WERI-Rb-1 (cell line): ENCODE measurements at regions not wholly inside any gene's neighbourhood (a gene's known extent, or its start where the extent isn't known, plus 50 kb on each side); places are given as distances from the start of the nearest gene placed in this dataset.

Experiments used
- DNase-seq: peaks from one replicate; pipeline ENCODE4 v3.0.0-alpha.2; 2020
- H3K27ac ChIP-seq: fragments of 250-450 bp; sonication (Bioruptor Pico); 2 replicates; pipeline ENCODE4 v1.5.1; 2020; ENCODE audit warnings: mild to moderate bottlenecking, moderate library complexity
- H3K27me3 ChIP-seq: fragments of 250-450 bp; sonication (Bioruptor Pico); 2 replicates; pipeline ENCODE4 v1.5.1; 2021; ENCODE audit warnings: mild to moderate bottlenecking, low read depth, moderate library complexity; ENCODE audit not compliant: insufficient read depth, severe bottlenecking
- H3K36me3 ChIP-seq: fragments of 250-450 bp; sonication (Bioruptor Pico); 2 replicates; pipeline ENCODE4 v1.5.1; 2020; ENCODE audit warnings: mild to moderate bottlenecking, moderate library complexity
- H3K4me3 ChIP-seq: 2 replicates; pipeline ENCODE4 v1.5.1; 2011; ENCODE audit warnings: low read depth, mild to moderate bottlenecking, control low read depth, low read length
- H3K9me3 ChIP-seq: fragments of 250-450 bp; sonication (Bioruptor Pico); 2 replicates; pipeline ENCODE4 v1.5.1; 2021; ENCODE audit warnings: mild to moderate bottlenecking, moderate library complexity; ENCODE audit not compliant: severe bottlenecking
- TF ChIP-seq, protein P1 (sequence below): IDR thresholded peaks from 2 replicates; pipeline ENCODE4 v1.5.1; 2011; ENCODE audit warnings: low read depth, mild to moderate bottlenecking, control low read depth, inconsistent platforms, low read length

DNA sequence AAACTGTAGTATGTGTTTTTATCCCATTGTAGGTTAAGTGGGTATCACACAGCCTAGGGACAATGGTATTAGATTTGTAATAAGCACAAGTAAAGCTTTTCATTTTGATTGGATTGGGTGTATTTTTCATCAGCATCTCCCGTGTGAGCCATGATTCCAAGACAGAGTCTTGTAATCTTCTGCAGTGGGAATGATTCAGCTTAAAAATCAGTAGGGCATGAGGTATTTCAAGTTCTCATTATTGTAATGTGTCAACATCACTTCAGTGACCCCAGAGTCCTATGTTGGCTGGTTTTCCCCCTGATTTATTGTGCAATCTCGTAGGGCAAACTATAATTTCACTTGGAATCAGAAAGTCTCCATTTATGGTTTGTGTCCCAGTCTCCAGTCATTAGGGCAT, 833.2 kb upstream of the RBFOX1 start:
- H3K27ac ChIP-seq = no peak overlapping the region
- H3K27me3 ChIP-seq = no peaks in the 10 kb centered on the region
- TF ChIP-seq, protein P1, sequence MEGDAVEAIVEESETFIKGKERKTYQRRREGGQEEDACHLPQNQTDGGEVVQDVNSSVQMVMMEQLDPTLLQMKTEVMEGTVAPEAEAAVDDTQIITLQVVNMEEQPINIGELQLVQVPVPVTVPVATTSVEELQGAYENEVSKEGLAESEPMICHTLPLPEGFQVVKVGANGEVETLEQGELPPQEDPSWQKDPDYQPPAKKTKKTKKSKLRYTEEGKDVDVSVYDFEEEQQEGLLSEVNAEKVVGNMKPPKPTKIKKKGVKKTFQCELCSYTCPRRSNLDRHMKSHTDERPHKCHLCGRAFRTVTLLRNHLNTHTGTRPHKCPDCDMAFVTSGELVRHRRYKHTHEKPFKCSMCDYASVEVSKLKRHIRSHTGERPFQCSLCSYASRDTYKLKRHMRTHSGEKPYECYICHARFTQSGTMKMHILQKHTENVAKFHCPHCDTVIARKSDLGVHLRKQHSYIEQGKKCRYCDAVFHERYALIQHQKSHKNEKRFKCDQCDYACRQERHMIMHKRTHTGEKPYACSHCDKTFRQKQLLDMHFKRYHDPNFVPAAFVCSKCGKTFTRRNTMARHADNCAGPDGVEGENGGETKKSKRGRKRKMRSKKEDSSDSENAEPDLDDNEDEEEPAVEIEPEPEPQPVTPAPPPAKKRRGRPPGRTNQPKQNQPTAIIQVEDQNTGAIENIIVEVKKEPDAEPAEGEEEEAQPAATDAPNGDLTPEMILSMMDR = no peak
- H3K36me3 ChIP-seq = no peaks in the 10 kb centered on the region
- no peak for DNase-seq
- no peak overlapping the region for H3K4me3 ChIP-seq
- H3K9me3 ChIP-seq = no peaks in the 10 kb centered on the region

DNA sequence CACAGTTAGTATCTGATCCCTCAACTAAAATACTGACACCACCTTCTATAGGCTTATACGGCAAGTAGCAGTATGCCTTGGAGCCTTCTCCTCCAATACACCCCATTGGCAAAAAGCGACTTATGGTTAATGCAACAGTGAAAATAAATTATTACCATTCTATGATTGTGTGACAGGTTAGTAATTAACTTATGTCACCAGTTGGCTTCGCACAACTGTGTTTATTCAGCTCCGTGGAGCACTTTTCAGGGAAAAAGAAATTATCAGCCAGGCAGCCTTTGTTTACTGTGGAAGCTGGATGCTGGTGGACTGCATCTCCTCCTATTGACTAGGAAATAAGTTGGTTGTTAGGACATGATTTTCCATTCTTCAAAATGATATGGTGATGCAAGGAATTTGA, 833.8 kb upstream of the RBFOX1 start:
- no peak for DNase-seq
- no peak overlapping the region for H3K4me3 ChIP-seq
- TF ChIP-seq, protein P1 = no peak
- H3K27ac ChIP-seq = no peak overlapping the region
- no peaks in the 10 kb centered on the region for H3K9me3 ChIP-seq
- no peaks in the 10 kb centered on the region for H3K36me3 ChIP-seq
- H3K27me3 ChIP-seq = no peaks in the 10 kb centered on the region

- no peaks in the 10 kb centered on the region for H3K36me3 ChIP-seq
- H3K27me3 ChIP-seq = no peaks in the 10 kb centered on the region
- DNase-seq = no peak
- H3K4me3 ChIP-seq = no peak overlapping the region
- TF ChIP-seq, protein P1 = no peak
- H3K27ac ChIP-seq = no peak overlapping the region
- no peaks in the 10 kb centered on the region for H3K9me3 ChIP-seq
These were observed 835.6 kb upstream of the RBFOX1 start for GRCh38 chr16:6496996-6497395.

GRCh38 chr16:6495486-6496210, 837.0 kb upstream of the RBFOX1 start:
- TF ChIP-seq, protein P1 = no peak
- DNase-seq = no peak
- Histone ChIP-seq H3K27me3 (no peaks in the 10 kb centered on the region), H3K4me3 (no peak overlapping the region), H3K9me3 (no peaks in the 10 kb centered on the region), H3K27ac (no peak overlapping the region), H3K36me3 (no peaks in the 10 kb centered on the region)

- no peak for DNase-seq
- no peaks in the 10 kb centered on the region for H3K9me3 ChIP-seq
- H3K27me3 ChIP-seq = no peaks in the 10 kb centered on the region
- TF ChIP-seq, protein P1 = no peak
- H3K36me3 ChIP-seq = no peaks in the 10 kb centered on the region
- no peak overlapping the region for H3K27ac ChIP-seq
- H3K4me3 ChIP-seq = no peak overlapping the region
These were observed 837.9 kb upstream of the RBFOX1 start for GRCh38 chr16:6494716-6495115.

DNA sequence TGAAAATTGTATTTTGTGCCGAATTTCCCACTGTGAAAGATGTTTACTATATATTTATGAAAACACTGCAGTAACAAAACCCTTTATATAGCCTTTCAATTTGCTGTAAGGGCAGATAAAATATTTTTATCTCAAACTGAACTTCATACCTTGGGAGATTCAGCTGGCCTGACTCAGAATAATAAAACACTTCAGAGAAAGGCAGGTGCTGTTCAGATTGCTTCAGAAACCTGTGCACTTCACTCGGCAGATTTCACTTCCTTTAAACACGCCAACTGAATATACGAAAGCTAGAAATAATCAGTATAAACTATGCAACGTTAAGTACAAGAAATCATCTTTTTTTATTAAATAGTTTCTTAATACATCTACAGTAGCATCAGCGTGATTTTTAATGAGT, 839.1 kb upstream of the RBFOX1 start:
- no peak for DNase-seq
- TF ChIP-seq, protein P1 = no peak
- Histone ChIP-seq H3K4me3 (no peak overlapping the region), H3K36me3 (no peaks in the 10 kb centered on the region), H3K27me3 (no peaks in the 10 kb centered on the region), H3K27ac (no peak overlapping the region), H3K9me3 (no peaks in the 10 kb centered on the region)
